GM18909 (cell line): ENCODE measurements at regions not wholly inside any gene's neighbourhood (a gene's known extent, or its start where the extent isn't known, plus 50 kb on each side); places are given as distances from the start of the nearest gene placed in this dataset.

Source experiments
- ATAC-seq: cut with Tn5 transposase; IDR thresholded peaks from one replicate; pipeline ENCODE4 v1.9.1; 2021; ENCODE audit warnings: mild to moderate bottlenecking; ENCODE audit not compliant: unreplicated experiment, poor library complexity

DNA sequence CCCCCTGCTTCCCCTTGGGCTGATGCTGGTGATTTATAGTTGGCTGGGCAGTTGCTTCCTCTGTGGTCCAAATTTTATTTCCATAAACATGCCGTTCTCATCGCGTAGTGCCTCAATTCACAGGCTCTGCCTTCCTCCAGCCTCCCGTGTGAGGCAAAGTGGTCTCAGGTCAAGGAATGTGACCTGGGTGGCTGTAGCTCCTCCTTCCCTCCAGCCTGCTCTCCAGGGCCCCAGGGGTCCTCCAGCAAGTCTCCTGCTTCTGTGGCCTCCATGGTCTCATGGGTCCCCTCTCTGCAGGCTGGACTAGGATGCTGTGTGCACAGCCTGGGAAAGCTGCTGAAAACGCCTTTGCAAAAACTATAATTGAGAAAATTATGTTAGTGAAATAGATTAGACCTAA is 694.1 kb downstream of the BRD1 start:
- no peak for ATAC-seq

DNA sequence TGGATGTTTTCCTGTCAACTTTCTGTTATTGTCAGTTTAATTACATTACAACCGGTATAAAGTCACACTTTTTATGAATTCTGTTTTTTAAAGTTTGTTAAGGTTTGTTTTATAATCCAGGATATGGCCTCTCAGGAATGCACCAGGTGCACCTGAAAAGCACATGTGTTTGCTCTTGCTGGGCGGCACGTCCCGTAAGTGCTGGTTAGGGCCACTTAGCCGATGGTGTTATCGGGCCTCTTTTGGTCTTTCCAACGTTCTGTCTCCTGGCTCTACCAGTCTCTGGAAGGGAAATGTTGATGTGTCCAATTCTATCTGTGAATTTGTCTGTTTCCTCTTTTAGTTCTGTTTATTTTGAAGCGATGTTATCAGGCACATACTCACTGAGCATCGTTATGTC is 695.7 kb downstream of the BRD1 start:
- ATAC-seq: no peak

DNA sequence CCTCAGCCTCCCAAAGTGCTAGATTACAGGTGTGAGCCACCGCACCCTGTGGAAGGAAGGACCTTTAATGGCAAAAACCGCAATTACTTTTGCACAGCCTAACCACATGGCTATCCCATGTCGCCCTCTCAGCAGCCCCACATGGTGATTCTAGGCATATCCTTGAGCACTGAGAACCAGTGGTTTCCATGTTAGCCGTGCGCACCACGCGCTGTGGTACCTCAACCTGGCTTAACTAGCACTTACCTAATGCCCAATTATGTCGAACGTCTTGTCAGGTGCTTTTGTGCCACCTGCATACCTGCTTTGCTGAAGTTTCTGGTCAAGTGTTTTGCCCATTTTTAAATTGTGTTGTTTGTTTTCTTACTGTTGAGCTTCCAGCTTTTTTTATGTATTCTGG is 697.9 kb downstream of the BRD1 start:
- ATAC-seq: no peak

DNA sequence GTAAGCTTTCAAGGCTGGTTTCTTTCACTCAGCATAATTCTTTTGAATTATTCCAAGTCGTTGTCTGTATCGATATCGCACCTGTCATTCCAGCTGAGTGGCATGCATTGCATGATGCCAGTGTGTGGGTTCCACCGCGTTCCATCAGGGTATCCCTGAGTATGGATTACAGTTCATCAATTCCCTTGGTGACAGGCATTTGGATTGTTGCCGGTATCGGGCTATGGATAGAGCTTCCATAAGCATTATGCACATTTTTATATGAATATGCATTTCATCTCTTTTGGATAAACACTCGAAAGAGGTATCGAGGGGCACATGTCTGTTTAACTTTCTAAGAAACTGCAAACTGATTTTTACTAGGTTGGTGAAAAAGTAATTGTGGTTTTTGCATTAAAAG is 698.8 kb downstream of the BRD1 start:
- no peak for ATAC-seq

DNA sequence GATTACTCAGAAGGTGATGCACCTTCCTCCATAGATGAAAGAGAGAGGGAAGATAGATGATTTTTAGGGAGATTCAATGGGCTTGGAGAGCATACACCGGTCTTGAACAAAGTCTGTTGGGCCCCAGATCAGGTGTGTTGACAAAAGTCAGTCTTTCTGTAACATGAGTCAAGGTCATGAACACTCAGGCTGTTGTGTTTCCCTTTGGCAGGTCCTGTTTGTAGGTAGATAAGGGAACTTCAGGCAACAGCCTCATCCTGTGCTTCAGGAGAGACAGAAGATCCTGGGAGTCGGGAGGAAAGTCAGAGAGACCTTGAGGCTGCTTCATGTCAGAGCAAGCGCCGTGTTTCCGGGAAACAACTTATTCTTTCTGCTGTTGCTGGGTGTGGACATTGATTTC is 703.1 kb downstream of the BRD1 start:
- no peak for ATAC-seq

DNA sequence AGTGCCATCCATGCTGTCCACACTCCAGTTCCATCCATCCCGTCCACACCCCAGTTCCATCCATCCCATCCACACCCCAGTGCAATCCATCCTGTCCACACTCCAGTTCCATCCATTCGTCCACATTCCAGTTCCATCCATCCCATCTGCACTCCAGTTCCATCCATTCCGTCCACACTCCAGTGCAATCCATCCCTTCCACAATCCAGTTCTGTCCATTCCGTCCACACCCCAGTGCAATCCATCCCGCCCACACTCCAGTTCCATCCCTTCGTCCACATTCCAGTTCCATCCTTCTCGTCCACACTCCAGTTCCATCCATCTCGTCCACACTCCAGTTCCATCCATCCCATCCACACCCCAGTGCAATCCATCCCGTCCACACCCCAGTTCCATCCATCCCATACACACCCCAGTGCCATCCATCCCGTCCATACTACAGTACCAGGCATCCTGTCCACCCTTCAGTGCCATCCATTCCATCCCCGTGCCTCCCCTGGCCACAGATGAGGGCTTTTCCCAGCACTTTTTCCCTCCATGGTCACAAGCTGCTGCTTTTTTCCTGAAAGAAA is 704.0 kb downstream of the BRD1 start:
- no peak for ATAC-seq

DNA sequence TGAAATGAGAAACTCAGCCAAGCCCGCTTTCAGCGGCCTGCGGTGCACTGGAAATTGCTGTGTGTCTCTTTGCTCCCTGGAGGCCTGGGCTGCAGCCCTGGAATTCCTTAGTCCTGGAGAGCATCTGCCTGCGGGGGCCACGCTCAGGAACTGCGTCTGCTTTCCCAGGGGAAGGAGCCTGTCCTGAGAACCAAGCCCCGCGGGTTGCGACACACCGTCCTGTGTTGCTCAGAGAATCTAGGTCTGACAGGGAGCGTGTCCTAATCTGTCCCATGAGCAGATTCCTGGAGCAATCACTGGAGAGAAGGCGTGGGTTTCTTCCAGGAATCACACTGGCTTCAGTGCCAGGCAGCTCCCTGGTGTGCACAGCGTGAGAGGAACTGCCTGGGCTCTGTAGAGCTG is 708.1 kb downstream of the BRD1 start:
- no peak for ATAC-seq

DNA sequence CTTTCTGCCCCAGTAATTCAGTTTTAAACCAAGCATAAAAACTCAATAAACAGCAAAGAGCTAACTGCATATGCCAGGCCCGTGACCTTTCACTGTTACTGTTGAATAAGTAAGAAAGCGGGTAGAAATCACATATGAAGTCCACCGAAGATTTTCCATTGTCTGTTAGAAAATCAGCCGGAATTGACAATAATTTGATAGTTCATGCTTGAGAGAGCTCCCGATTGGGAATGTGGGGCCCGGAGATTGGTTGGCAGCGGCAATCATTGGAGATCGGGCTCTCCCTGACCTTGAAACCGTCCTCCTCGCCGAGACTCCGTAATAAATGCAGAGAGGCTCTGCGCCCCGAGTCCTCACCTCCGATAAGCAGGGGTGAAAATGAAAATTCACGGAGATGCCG is 709.6 kb downstream of the BRD1 start:
- ATAC-seq: no peak

DNA sequence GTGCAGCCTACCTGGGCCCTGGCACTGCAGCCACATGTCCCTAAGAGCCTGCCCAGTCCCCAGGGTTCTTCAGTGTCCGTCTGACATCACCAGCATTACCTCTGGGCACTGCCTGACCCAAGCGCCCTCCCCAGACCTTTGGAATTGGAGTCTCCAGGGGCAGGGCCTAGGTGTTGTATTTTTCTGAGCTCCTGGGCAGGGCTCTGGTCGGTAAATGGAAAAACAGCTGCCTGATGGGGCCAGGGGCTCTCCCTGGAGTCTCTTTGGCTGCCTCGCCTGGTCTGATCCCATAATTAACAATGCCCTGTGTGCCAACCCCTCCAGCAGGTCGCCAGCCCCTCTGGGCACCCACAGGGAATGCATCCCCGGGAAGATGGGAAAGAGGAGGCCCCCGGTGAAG is 710.2 kb downstream of the BRD1 start:
- no peak for ATAC-seq

DNA sequence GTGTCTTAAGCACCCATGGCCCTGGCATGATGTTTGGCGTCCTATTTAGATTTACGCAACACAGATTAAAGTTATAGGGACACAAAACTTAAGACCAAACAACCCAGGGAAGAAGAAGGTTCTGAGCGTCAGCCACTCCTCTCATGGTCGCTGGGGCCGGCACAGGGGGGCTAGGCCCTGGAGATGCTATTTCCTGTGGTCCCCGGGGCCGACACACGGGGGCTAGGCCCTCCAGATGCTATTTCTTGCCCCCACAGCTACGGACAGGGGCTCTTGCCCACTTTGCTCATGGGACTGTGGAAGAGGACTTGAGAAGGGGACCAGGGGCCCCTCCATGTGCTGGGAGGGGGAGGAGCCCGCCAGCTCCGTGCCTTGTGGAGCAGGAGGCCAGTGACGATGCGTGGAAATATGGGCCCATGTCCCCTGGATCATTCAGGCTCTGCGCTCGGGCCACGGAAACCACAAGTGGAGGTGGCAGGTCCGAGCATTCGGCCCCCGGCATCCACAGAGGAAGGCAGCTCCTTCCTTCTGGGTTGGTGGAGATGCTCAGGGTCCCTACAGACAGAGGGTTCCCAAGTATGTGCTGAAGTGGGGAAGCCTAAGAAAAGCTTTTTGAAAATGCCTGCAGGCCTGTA is 711.1 kb downstream of the BRD1 start:
- no peak for ATAC-seq

DNA sequence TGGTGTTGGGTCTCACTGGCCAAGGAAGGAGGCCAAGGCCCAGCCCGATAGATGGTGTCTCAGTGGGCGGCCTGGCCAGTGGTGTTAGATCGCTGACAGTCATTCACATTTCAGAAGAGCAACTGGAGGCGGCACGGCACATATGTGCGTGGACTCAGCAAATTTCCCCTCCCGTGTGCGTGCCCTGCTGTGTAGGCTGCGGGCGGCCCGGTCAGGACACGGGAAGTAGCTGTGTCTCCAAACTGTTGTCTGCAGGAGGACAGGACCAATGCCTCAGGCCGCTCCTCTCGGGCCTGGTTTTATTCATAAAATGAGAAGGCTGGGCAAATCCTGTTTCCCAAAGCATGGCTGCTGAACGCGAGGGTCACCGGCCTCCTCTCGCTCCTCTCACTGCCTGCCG is 711.7 kb downstream of the BRD1 start:
- no peak for ATAC-seq

DNA sequence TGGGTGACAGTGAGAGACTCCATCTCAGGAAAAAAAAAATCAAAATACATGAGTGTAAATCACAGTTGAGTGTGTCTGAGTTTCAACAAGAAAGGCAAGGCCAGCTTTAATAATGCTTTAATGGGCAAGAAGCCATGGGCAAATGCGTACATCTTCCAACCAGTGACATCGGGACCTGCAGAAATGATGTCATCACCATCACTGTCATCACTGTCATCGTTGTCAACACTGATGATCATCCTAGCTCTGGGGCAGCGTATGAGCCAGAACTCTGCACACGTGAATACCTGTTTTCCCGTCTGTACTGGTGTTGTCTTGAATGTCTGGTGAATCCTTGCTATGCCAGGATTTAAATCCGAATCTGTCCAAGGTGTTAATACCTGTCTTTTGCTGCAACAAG is 712.5 kb downstream of the BRD1 start:
- ATAC-seq: no peak

DNA sequence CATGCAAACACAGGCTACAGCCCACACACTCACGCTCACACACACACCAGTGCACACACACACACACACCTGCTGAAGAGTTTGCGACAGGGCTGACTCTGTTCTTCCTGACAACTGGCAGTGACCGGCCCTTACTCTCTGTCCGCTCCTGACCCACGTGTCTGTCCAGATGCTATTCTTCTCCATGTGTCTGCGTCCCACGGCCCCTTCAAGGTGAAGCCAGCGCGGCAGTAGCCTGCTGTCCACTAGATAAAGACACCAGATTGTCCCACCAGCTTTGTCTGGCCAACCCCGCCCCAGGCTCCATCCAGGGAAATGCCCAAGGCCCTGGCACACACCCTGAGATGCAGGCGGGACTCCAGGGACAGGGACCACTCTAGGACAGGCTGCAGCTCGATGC is 713.9 kb downstream of the BRD1 start:
- ATAC-seq: no peak

DNA sequence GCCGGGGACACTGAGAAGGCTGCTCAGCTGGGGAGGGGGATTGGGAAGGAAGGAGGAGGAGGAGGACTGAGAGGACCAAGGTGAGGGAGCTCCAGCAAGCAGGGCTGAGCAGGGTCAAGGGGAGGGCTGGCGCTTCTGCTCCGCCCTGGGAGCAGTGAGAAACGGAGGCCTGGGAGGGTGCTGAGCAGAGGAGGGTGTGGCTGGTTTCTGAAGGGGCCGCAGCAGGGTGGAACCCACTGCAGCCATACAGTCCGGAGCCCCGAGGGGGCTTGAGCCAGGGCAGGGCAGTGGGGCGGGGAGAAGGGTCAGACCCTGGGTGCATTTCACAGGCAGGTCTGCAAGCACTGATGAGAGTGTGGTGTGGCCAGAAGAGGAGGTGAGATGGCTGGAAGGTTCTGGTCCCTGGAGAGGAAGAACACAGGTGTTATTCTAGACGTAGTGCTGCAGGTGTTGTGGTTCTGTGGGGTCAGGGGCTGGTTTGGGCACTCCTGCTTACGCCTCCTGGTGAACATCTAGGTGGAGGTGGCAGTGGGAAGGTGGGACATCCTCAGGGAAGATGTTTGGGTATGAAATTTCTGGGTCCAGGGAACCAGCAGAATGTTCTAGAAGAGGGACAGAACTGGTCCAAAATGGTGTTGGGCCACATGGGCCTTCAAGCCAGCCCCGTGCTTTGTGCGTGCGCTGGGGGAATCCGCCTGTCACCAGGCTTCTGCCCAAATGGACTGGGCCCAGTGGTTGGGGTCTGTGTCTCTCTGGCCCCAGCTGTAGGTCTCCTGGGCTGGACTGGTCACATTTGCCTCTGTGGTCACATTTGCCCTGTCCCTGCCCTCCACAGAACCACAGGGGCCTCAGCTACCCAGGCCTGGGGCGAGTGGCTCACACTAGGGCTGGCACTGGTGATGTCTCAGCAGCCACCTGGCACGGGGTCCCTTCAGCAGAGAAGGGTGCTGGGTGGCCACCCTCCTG is 714.7 kb downstream of the BRD1 start:
- ATAC-seq: no peak

DNA sequence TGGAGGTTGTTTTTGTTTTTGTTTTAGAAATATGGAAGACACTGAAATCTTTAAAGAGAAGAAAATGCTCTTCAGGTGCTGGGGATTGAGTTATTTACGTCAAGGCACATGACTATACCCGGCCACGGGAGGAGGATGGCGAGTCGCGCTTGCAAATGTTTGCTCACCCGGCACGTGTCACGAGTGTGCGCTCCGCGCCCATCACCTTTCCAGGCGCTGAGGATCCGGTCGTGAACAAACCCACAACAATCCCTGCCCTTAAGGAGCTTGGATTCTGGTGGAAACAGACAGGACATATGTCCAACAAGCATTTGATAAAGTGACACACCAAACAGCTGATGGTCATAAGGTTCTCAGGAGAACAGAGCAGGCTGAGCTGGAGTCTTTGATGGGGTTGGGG is 715.5 kb downstream of the BRD1 start:
- ATAC-seq: no peak

DNA sequence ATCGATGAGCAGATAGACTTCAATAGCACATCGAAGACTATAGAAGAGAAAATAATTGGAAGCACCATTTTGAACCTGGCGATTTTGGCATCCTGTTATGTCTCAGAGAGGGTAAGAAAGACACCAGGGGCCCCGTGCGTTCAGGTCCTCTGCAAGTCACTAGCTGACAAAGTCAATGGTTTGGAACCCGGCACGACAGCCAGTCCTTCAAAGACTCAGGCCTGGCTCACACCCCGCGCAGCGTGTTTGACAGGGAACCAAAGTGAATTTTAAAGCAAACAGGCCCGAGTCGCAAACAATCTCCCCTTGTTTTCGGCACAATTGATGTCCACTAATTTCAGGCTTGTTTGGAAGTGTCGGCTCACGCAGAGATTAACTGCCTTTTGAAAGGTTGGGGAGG is 716.6 kb downstream of the BRD1 start:
- ATAC-seq: no peak

DNA sequence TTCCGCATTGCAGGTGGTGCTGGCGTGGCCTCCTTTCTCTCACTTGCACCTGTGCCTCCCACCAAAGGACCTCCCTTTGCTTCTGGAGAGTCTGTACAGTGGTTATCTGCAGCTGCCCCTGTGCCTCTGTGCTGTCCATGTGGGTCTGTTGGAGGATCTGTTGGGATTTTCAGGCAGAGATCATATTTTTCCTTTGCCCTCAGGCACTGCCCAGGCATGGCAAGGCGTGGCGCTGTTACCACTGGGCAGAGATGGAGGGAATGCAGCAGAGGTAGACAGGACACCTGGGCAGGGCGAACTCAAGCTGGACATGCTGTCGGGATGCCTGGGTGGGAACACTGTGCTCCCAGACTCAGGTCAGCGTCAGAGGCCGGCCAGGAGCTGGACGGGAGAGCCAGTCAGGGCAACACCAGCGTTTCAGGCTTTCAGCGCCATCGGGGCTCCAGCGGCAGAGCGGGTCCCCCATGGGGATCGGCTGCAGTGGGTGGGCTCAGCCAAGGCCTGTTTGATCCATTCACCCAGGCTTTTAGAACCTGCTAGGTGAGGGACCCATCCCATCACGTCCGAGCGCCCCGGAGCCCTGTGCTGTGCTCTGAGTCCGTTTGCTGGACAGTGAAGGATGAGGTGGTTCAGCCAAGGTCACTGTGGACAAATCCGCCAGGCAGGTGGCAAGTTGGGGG is 718.9 kb downstream of the BRD1 start:
- ATAC-seq: no peak

DNA sequence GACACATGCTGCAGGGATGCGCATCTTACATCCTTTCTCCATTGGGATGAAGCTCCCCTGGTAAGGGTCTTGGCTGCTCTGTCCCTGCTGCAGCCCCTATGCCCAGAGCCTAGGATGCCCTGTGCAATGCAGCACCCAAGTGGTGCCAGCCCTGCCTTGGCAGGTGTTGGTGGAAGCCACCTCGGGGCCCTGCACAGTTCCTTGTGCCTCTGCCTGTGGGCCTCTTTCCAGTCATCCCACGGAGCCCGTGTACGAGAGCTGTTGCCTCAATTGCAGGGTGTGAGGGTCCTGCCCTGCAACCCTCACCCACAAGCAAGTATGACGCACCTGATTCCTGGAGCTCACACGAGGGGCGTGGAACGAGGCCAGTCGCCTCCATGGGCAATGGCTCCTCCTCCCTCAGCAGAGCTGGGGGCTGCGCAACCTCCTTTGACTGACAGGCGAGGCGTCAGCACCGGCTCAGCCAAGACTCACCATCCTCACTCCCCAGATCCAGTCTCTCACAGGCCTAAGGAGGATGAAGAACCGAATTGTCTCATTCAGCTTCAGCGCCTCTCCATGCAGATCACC is 719.6 kb downstream of the BRD1 start:
- ATAC-seq: no peak

DNA sequence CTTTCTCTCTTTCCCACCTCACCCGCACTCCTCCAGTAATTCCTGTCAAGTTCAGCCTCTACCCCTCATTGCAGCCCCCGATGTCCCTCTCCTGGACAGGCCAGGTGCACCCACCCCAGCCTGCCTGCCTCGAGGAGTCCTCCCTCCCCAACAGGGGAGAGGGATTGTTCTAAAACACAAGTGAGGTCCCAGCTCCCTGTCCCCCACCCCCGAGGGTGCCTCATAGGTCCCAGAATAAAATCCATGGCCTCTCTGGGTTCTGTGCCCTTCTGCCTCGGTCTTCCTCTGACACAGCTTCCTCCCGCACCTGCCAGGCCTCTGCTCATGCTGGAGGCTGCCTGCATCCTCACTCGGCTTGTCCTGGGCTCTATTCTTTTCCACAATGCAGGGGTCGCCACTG is 720.1 kb downstream of the BRD1 start:
- no peak for ATAC-seq

DNA sequence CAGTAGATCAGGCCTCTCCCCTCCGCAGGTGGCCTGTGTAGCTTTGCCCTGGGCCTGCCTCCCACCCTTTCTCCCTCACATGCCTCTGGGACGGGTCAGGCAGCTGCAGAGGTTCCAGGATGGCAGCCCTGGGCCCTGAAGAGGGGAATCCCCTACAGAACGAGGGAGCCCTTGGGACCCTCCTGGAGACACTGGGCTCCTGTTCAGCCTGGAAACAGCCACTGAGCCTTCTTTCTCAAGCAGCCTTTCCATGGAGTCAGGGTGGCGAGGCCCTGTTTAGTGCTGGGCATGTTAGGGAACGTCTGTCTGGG is 720.9 kb downstream of the BRD1 start:
- ATAC-seq: no peak
